Muscle of arm (tissue), 1 donor: ENCODE measurements at regions not wholly inside any gene's neighbourhood (a gene's known extent, or its start where the extent isn't known, plus 50 kb on each side); places are given as distances from the start of the nearest gene placed in this dataset.

Source experiments
- DNase-seq: peaks from one replicate; pipeline ENCODE4 v3.0.0-alpha.2; 2013

DNA sequence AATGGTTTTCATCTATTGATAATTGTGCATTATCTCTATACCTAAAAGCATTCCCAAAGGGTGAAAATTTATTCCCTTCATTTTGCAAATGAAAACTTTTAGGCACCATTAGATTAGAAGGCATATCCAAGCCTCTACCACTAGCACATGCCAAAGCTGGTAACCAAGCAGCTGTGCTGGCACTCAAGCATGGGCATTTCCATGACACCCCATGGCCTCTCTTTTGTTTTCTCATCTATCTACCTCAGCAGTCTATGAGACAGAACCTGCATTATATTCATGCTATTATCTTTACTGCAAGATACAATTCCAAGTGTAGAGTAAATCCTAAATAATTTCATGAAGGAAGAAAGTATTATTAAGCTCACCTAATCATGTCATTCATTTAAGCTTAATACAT is 334.3 kb upstream of the LRRC7 start:
- DNase-seq, result no peak

DNA sequence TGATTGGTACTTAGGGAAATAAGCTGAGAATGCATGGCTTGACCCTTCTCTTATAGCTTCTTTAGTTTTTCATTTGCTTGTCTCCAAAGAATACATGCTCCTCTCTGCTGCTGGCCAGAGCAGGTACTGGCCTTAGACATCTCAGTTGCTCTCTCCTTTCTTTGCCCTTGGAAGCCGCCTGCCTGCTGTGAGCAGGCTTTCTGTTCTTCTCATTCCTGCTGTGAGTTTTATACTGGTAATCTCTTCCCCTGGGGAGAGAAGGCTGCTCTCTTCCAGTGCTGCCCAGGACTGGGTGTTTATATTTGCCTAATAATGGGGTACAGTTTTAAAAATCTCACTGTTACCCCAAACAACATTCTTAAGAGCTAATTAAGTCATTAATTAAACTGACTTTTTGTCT is 323.5 kb upstream of the LRRC7 start:
- DNase-seq, result no peak

DNA sequence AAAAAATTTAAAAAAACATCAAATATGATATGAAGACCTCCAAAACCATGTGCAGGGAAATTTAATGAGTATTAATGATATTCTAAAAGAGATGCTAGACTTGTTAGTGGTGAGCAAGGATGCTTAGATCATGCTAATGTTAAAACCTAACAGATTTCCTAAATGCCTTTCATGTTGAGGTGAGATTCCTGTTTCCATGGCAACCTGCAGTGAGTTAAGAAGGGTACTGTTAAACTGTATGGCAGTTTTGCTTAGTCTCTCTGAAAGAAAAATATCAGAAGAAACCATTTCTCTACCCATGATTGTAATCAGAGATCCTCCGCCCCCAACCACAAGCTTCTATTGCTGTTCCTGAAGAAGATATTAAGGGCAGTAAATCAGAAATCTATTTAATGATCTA is 321.6 kb upstream of the LRRC7 start:
- DNase-seq, result peak; percentile 5

DNA sequence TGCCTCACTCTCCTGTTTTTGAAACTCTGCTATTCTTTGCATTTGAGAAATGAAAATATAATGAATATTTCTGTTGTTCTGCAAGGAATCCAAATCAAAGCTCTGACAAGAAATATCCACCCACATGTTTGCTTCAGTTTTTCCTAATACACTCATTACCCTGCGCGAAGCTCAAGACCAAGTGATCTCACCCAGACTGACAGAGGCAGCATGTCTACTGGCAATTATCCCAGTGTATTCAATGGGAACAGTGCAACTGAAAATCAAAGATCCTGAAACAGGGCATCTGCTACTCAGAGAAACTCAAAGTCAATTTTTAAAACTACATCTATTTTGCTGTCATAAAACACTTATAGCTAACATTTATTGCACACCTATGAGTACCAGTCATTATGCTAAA is 321.0 kb upstream of the LRRC7 start:
- peak; percentile 28 for DNase-seq

DNA sequence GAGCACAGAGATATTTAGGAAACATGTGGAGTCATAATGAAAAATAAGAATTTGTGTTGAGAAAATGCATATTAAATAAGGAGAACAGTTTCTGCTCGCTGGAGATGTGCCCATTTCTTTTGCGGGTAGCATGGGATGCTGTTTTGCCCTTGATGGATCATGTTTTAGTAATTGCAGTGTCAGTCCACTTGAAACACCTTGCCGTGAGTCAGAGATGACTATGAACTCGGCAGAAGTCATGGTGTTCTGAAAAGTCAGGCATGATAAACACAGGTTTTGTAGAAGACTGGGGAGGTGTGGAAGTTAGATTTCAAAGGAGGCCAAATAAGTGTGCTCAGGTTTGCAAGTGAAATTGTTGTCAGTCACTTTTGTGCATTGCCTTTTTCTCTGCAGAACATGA is 315.0 kb upstream of the LRRC7 start:
- no peak for DNase-seq

DNA sequence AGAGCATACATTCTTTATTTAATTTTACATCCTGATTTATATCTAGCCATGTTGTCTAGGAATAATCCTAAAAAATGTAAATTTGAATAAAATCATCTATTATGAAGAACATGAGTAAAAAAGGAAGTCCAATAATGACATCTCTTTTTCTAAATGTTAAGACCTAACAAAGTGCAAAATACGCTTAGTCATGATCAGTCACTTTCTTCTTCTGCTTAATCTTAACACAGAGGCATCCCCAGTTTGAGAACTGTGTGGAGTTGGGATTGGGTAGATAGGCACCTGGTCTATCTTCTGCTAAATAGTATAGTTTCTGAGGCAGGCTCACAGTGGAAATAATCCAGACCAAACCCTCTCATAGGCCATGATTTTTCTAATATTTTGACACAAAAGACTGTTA is 311.7 kb upstream of the LRRC7 start:
- DNase-seq, result no peak

- DNase-seq, result no peak
These were observed 308.9 kb upstream of the LRRC7 start for GRCh38 chr1:69258842-69259241.

GRCh38 chr1:69263921-69264391 is 303.8 kb upstream of the LRRC7 start:
- DNase-seq, result peak; percentile 41

- DNase-seq, result no peak
These were observed 298.2 kb upstream of the LRRC7 start for GRCh38 chr1:69269491-69269890.

DNA sequence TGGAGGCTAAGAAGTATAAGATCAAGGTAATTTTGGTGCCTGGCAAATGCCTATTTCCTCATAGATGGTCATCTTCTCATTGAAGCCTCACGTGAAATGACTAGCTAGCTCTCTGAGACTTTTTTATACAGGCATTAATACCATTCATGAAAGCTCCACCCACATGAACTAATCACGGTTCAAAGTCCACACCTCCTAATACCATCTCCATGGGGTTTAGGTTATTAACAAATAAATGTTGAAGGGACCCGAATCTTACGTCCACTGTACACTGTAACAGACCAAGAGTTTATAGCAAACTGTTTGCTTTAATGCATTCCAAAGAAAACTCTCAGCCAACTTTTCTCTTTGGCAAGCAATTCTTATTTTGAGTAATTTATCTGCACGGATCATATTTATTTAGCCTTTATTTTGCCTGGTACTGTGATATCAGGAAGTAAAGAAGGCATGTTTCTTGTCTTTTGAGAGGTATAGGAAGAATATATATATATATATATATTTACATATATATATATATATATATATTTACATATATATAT is 296.1 kb upstream of the LRRC7 start:
- no peak for DNase-seq

DNA sequence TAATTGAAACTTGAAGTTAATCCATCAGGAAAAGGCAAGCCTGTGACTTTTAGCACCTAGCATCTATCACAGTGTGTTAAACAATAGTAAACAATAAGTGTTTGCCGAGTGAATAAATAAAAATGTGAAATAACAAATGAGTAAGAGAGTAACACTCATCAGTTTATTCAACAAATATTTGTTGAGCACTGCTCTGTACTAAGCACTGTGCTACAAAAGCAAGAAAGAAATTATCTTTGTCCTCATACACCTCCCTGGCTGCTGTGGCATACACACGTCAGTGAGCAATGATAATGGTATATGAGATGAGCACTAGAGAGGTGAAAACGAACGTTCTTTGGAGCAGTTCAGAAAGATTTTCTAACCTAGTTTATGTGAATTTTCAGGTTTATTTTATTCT is 295.0 kb upstream of the LRRC7 start:
- DNase-seq, result no peak

DNA sequence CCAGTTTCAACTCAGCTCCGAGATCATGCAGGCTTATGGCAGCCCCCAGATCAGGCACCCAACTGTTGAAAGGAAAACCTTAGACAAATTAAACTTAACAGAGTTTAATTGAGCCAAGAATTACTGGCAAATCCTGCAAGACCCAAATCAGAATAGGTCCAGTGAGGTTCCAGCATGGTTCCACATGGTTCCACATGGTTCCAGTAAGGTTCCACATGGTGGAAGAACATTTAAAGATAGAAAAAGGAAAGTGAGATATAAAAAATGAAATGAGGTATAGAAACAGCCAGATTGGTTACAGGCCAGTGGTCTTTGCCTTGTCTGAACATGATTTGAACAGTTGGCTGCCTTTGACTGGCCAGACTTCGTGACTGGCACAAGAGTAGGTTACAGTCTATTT is 288.8 kb upstream of the LRRC7 start:
- DNase-seq, result no peak

DNA sequence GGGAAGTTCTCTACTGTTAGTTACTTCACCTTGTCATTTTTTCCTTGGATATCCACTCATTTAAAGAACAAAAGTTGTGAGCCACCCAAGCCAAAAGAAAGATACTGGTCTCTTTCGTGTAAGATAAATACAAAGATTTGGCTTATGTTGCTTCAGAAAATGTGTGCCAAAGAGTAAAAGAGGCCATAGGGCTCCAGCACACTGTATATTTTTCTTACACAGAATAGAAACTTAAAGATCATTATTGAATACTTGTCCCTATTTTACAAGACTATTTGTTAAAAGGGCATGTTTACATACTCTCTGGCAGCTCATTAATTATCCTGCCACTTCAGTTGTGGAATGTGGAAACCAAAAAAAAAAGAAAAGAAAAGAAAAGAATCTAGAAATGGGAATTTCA is 284.2 kb upstream of the LRRC7 start:
- no peak for DNase-seq

- no peak for DNase-seq
These were observed 283.2 kb upstream of the LRRC7 start for GRCh38 chr1:69284508-69284907.

DNA sequence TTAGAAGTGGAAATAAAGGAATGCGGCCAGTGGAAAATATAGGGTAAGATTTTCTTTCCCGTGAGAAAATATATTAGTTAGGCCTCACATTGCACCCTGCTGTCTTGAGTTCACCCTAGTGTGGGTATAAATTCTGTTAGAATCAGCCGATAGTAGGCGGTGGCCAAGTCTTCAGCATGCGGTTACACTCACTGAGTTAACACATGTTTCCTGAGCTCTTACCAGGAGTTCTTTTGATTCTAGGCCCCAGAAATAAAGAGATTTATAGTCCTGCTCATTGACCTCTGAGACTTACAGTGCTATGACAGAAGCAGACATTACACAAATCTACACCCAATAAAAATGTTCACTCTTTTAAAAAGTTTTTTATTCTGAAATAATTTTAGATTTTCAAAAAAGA is 279.3 kb upstream of the LRRC7 start:
- DNase-seq, result no peak

DNA sequence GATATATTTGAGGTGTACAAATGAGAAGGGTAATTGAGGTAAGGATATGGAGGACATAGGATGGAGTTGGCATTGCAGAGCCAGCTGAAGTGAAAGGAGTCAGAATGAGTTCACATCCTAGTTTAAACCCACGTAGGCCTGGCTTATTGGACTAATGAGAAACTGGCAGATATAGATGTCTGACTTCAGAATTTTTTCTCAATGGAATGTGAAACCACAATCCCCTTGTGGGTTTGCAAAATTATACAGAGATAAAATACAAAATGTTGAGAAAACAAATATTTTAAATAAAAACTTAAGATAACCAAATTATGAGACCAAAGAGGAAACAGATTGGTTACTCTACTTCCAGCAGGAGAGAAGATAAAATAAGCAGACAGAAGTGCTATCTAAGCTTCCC is 277.4 kb upstream of the LRRC7 start:
- DNase-seq, result no peak

DNA sequence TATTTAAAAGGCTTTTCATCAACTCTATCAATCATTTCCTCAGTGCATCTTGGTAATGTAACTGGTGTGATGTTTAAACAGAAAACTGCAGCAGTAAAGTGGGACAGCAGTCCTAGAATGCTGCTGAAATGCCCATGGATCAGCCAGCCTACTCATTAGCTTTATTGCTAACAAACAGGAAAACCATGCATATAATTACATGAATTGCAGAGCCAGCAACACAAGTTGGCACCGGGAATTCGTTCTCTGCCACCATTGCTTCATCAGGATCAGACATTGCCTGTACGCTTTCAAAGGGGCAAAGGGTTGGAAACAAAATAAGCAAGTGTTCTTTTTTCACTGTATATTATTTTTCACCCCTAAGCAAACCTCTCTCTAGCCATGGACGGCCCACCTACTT is 276.2 kb upstream of the LRRC7 start:
- DNase-seq, result no peak

DNA sequence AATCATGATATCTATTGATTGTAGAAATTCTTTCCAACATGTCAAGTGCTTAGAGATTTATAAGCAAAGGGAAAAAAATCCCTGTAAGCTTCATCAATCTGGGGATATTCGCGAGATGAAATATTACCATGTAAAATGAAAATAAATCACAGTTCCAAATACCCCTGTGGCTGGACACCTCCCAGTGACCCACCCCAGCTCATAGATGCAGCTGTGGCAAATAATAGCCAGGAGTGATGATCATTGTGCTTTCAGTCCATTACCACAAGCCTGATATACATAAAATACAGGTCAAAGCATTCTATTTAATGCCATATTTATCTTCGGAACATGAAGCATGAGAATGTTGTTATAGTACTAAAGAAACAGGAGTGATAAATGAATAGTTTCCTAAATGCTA is 274.9 kb upstream of the LRRC7 start:
- DNase-seq, result no peak

- no peak for DNase-seq
These were observed 273.6 kb upstream of the LRRC7 start for GRCh38 chr1:69294171-69294570.

- DNase-seq, result no peak
These were observed 272.5 kb upstream of the LRRC7 start for GRCh38 chr1:69295265-69295664.

DNA sequence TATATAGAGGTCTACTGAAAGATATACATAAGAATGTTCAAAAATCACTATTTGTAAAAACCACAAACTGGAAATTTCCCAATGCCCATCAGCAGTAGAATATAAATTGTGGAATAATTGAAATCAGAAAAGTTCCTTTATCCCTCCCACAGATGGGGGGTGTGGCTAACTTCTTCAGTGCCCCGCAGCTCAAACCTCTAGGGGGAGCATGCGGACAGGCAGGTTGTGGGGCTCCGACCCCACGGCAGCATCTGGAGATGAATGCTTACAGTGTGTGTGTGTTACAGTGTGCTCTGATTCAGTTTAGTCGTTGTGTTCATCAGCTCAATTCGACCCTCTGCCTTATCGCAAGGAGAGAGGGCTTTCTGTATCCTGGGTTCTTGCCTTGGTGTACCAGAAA is 262.1 kb upstream of the LRRC7 start:
- no peak for DNase-seq

DNA sequence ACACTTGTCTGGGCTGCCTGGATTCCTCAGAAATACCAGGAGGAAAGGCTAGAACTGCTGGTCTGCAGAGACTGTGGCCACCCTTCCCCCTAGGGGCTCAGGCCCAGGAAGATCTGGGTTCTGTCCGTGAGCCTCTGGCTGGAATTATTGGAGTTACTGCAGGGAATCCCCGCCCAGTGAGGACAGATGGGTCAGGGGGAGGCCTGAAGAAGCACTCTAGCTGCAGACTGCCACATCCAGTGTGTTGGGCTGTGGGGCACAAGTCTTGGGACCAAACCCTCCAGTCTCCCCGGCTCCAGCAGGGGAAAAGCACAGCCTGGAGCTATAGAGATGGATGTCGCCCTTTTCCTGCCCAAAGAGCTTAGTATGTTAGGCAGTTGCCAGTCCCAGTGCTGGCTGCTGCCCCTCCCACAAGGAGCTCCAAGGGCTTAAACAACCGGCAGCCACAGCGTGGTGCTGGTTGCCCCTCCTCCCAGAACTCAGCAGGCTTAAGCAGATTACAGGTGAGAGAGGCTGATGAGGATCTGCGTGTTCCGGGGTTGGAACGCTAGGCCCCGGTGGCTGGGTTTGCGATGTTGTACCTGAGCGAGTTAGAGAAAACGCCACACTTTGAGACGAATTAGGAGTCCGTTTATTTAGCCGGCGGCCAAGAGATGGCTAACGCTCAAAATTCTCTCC is 255.5 kb upstream of the LRRC7 start:
- no peak for DNase-seq

DNA sequence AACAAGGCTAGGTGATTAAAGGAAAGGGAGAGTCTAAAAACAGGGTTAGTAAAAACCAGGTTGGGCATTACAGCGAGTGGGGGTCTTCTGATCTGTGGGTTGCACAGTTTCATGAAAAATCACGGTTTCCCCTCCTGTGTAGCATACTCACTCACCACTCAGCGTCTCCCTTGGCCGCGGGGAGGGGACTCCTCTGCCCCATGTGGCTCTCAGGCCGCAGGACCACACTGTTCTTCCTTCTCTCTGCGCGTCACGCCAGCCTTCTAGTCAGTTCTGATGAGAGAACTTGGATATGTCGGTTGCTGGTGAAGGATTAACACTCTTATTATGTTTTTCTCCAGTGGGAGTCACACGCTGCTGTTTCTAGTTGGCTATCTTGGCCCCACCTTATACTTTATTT is 254.6 kb upstream of the LRRC7 start:
- DNase-seq, result no peak

GRCh38 chr1:69315416-69315815 is 252.3 kb upstream of the LRRC7 start:
- no peak for DNase-seq
